ENCODE measurements at regions not wholly inside any gene's neighbourhood (a gene's known extent, or its start where the extent isn't known, plus 50 kb on each side); places are given as distances from the start of the nearest gene placed in this dataset.

DNA sequence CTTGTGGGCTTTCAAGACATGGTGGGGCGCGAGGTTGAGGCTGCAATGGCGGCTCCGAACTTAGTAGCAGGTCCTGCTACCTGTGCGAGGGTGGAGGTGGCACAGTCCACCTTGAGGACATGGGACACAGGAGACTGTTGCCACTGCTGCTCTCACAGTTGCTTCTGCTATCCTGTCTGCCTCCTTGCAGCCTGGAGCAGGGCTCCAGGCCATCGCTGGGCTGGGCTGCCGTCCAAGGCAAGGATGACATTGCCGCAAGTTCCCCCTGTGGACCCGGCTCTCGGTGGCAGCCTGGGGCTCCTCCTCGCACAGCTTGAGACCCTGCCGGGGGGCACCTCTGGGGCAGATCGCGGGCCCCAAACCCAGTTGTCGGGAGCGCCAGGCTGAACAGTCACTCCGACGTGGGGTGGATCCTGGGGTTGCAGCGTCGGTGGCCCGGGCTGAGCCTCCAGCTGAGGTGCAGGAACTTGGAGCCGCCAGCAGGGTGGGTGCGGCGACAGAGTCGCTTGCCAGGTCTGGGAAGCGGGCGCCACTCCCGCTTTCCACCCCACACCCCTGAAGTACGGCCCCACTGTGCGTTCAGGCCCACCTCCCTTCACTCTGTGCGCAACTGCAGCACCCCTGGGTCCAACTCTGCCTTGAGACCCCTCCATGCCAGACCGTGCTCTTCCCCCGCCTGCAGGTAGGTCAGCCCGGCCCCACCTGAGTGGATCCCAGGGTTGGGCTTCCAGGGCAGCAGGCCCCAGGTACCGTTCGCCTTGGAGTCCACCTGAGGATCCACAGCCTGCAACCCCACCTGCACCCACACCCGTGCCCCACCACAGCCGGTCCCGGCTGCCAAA lies 192.7 kb upstream of the NUDT6 start:
- Histone ChIP-seq H3K4me1 (replicated peaks in 1 of 2) (peaks cover 0 to 11% of the 10 kb centered on the region in 2 donors), H3K4me3 (no peak overlapping the region), H3K9me3 (replicated peaks in 1 of 3) (peaks cover 0 to 8% (median 0%) of the 10 kb centered on the region in 3 donors), H3K27me3 (no peaks in the 10 kb centered on the region), H3K36me3 (replicated peaks in 1 of 2) (no peaks in the 10 kb centered on the region), H3K27ac (no peak overlapping the region)
- WGBS, 4 donors, result 97 to 98% (median 97%) methylated on average over 24 to 39 of the region's 39 CpGs
- TF ChIP-seq, protein P1, sequence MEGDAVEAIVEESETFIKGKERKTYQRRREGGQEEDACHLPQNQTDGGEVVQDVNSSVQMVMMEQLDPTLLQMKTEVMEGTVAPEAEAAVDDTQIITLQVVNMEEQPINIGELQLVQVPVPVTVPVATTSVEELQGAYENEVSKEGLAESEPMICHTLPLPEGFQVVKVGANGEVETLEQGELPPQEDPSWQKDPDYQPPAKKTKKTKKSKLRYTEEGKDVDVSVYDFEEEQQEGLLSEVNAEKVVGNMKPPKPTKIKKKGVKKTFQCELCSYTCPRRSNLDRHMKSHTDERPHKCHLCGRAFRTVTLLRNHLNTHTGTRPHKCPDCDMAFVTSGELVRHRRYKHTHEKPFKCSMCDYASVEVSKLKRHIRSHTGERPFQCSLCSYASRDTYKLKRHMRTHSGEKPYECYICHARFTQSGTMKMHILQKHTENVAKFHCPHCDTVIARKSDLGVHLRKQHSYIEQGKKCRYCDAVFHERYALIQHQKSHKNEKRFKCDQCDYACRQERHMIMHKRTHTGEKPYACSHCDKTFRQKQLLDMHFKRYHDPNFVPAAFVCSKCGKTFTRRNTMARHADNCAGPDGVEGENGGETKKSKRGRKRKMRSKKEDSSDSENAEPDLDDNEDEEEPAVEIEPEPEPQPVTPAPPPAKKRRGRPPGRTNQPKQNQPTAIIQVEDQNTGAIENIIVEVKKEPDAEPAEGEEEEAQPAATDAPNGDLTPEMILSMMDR (IDR thresholded peaks at IDR 0.05), result no peak
- no peak for TF ChIP-seq POLR2A (IDR thresholded peaks at IDR 0.05)
- no peak for DNase-seq
- intact Hi-C loops (cut with DNase I), result no loop called here

DNA sequence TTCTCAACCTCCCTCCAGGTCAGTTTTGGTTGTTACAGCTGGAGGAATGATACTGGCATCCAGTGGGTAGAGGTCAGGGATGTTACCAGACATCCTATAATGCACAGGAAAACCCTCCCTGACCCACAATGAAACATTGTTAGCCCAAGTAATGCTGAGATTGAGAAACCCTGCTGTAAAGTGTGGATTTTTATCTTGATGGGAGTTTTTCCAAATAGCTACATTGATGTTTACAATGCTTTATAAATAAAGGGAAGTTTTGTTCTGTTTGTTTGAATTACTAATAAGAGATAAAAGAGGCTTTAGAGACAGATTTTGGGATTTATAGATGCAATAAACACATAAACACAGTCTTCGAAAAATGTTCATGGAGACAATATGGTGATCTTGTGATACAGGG lies 194.0 kb upstream of the NUDT6 start:
- H3K36me3 ChIP-seq (replicated peaks in 1 of 2), result no peaks in the 10 kb centered on the region
- H3K27me3 ChIP-seq, result no peaks in the 10 kb centered on the region
- 81 to 92% (median 84%) methylated on average over 1 of the region's 1 CpG for WGBS, 4 donors
- peaks cover 0 to 4% of the 10 kb centered on the region in 2 donors for H3K4me1 ChIP-seq (replicated peaks in 1 of 2)
- TF ChIP-seq POLR2A (IDR thresholded peaks at IDR 0.05), result no peak
- TF ChIP-seq, protein P1 (IDR thresholded peaks at IDR 0.05), result no peak
- H3K27ac ChIP-seq, result no peak overlapping the region
- peaks cover 0 to 8% (median 0%) of the 10 kb centered on the region in 3 donors for H3K9me3 ChIP-seq (replicated peaks in 1 of 3)
- intact Hi-C loops (cut with DNase I), result no loop called here
- no peak for DNase-seq
- no peak overlapping the region for H3K4me3 ChIP-seq

DNA sequence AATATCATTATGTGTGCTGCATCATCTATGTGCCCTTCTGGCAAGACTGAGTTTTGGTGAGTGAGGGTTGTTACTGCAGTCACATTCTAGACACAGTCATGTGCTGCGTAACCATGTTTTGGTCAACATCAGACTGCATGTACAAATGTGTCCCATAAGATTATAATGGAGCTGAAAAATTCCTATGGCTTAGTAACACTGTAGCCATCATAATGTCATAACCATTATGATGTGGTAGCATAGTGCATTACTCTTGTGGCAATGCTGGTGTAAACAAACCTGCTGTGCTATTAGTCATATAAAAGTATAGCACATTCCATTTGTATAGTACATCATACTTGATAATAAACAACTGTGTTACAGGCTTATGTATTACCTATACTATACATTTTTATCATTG lies 198.1 kb upstream of the NUDT6 start:
- Histone ChIP-seq H3K4me1 (replicated peaks in 1 of 2) (peaks cover 0 to 4% of the 10 kb centered on the region in 2 donors), H3K27ac (no peak overlapping the region), H3K27me3 (no peaks in the 10 kb centered on the region), H3K4me3 (no peak overlapping the region), H3K36me3 (replicated peaks in 1 of 2) (no peaks in the 10 kb centered on the region), H3K9me3 (replicated peaks in 1 of 3) (peaks cover 0 to 8% (median 0%) of the 10 kb centered on the region in 3 donors)
- TF ChIP-seq POLR2A (IDR thresholded peaks at IDR 0.05), result no peak
- TF ChIP-seq, protein P1 (IDR thresholded peaks at IDR 0.05), result no peak
- DNase-seq, result no peak
- intact Hi-C loops (cut with DNase I), result no loop called here
- WGBS, 4 donors, result 95 to 100% (median 99%) methylated on average over 1 of the region's 1 CpG

DNA sequence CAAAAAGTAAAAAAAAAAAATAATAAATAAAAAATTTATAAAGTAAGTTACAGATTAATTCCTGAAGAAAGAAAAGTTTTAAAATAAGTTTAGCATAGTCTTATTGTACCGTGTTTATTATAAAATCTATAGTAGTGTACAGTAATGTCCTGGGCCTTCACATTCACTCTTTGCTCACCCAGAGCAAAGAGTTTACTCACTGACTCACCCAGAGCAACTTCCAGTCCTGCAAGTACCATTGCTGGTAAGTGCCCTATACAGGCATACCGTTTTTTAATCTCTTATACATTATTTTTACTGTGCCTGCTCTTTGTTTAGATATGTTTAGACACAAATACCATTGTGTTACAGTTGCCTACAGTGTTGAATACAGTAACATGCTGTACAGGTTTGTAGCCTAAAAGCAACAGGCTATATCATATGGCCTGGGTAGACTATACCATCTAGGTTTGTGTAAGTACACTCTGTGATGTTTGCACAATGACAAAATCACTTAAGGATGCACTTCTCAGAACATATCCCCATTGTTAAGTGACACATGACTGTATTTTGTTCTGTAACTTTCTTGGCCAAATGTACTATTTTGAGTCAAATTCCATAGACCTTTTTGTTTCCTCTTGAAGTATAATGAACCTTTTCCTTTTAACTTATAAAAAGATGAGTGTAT lies 199.0 kb upstream of the NUDT6 start:
- TF ChIP-seq POLR2A (IDR thresholded peaks at IDR 0.05), result no peak
- TF ChIP-seq, protein P1 (IDR thresholded peaks at IDR 0.05), result no peak

More for the DNA sequence above, 199.0 kb upstream of the NUDT6 start:
- WGBS, 4 donors, result 88 to 93% (median 90%) methylated on average over 2 of the region's 2 CpGs
- intact Hi-C loops (cut with DNase I), result no loop called here
- DNase-seq, result no peak
- H3K4me1 ChIP-seq (replicated peaks in 1 of 2), result peaks cover 0 to 3% of the 10 kb centered on the region in 2 donors
- no peaks in the 10 kb centered on the region for H3K36me3 ChIP-seq (replicated peaks in 1 of 2)
- H3K27ac ChIP-seq, result no peak overlapping the region
- H3K27me3 ChIP-seq, result no peaks in the 10 kb centered on the region
- H3K9me3 ChIP-seq (replicated peaks in 1 of 3), result peaks cover 0 to 7% (median 0%) of the 10 kb centered on the region in 3 donors
- no peak overlapping the region for H3K4me3 ChIP-seq

All from adrenal gland (tissue), 9 donors.